ENCODE measurements at regions not wholly inside any gene's neighbourhood (a gene's known extent, or its start where the extent isn't known, plus 50 kb on each side); places are given as distances from the start of the nearest gene placed in this dataset.

GRCh38 chr12:13371797-13372196 is 175.3 kb downstream of the EMP1 start:
- Histone ChIP-seq H3K27me3 (replicated peaks; ENCODE audit: control insufficient read depth, insufficient read depth, low read length) (peaks cover 2% of the 10 kb centered on the region), H3K4me3 (replicated peaks; ENCODE audit: low read depth, low read length) (no peak overlapping the region), H3K36me3 (ENCODE audit: control insufficient read depth, insufficient read depth, low read length) (no peaks in the 10 kb centered on the region)
- no peak for DNase-seq (ENCODE audit: extremely low read depth, insufficient read length)
- TF ChIP-seq CTCF (IDR thresholded peaks at IDR 0.05; ENCODE audit: insufficient read depth, low read length, poor library complexity, severe bottlenecking), result no peak

- Histone ChIP-seq H3K27me3 (replicated peaks; ENCODE audit: control insufficient read depth, insufficient read depth, low read length) (peaks cover 2% of the 10 kb centered on the region), H3K36me3 (ENCODE audit: control insufficient read depth, insufficient read depth, low read length) (no peaks in the 10 kb centered on the region), H3K4me3 (replicated peaks; ENCODE audit: low read depth, low read length) (no peak overlapping the region)
- no peak for TF ChIP-seq CTCF (IDR thresholded peaks at IDR 0.05; ENCODE audit: insufficient read depth, low read length, poor library complexity, severe bottlenecking)
- DNase-seq (ENCODE audit: extremely low read depth, insufficient read length), result no peak
Observed at GRCh38 chr12:13371367-13371766, 174.8 kb downstream of the EMP1 start.

GRCh38 chr12:13369474-13370056 is 173.0 kb downstream of the EMP1 start:
- H3K36me3 ChIP-seq (ENCODE audit: control insufficient read depth, insufficient read depth, low read length), result no peaks in the 10 kb centered on the region
- DNase-seq (ENCODE audit: extremely low read depth, insufficient read length), result no peak

GRCh38 chr12:13368971-13369370 is 172.4 kb downstream of the EMP1 start:
- TF ChIP-seq CTCF (IDR thresholded peaks at IDR 0.05; ENCODE audit: insufficient read depth, low read length, poor library complexity, severe bottlenecking), result no peak
- Histone ChIP-seq H3K27me3 (replicated peaks; ENCODE audit: control insufficient read depth, insufficient read depth, low read length) (peaks cover 2% of the 10 kb centered on the region), H3K4me3 (replicated peaks; ENCODE audit: low read depth, low read length) (no peak overlapping the region), H3K36me3 (ENCODE audit: control insufficient read depth, insufficient read depth, low read length) (no peaks in the 10 kb centered on the region)
- DNase-seq (ENCODE audit: extremely low read depth, insufficient read length), result no peak

More at GRCh38 chr12:13369474-13370056, 173.0 kb downstream of the EMP1 start:
- Histone ChIP-seq H3K27me3 (replicated peaks; ENCODE audit: control insufficient read depth, insufficient read depth, low read length) (peaks cover 2% of the 10 kb centered on the region), H3K4me3 (replicated peaks; ENCODE audit: low read depth, low read length) (no peak overlapping the region)
- TF ChIP-seq CTCF (IDR thresholded peaks at IDR 0.05; ENCODE audit: insufficient read depth, low read length, poor library complexity, severe bottlenecking), result no peak

- TF ChIP-seq CTCF (IDR thresholded peaks at IDR 0.05; ENCODE audit: insufficient read depth, low read length, poor library complexity, severe bottlenecking), result no peak
- DNase-seq (ENCODE audit: extremely low read depth, insufficient read length), result no peak
- Histone ChIP-seq H3K27me3 (replicated peaks; ENCODE audit: control insufficient read depth, insufficient read depth, low read length) (peaks cover 2% of the 10 kb centered on the region), H3K36me3 (ENCODE audit: control insufficient read depth, insufficient read depth, low read length) (no peaks in the 10 kb centered on the region), H3K4me3 (replicated peaks; ENCODE audit: low read depth, low read length) (no peak overlapping the region)
Observed at GRCh38 chr12:13368431-13368830, 171.9 kb downstream of the EMP1 start.

- no peak overlapping the region for H3K4me3 ChIP-seq (replicated peaks; ENCODE audit: low read depth, low read length)
- peaks cover 2% of the 10 kb centered on the region for H3K27me3 ChIP-seq (replicated peaks; ENCODE audit: control insufficient read depth, insufficient read depth, low read length)
- no peaks in the 10 kb centered on the region for H3K36me3 ChIP-seq (ENCODE audit: control insufficient read depth, insufficient read depth, low read length)
- no peak for TF ChIP-seq CTCF (IDR thresholded peaks at IDR 0.05; ENCODE audit: insufficient read depth, low read length, poor library complexity, severe bottlenecking)
- no peak for DNase-seq (ENCODE audit: extremely low read depth, insufficient read length)
Observed at GRCh38 chr12:13367973-13368372, 171.4 kb downstream of the EMP1 start.

Measured in GM06990 (cell line).